ENCODE measurements at regions not wholly inside any gene's neighbourhood (a gene's known extent, or its start where the extent isn't known, plus 50 kb on each side); places are given as distances from the start of the nearest gene placed in this dataset.

DNA sequence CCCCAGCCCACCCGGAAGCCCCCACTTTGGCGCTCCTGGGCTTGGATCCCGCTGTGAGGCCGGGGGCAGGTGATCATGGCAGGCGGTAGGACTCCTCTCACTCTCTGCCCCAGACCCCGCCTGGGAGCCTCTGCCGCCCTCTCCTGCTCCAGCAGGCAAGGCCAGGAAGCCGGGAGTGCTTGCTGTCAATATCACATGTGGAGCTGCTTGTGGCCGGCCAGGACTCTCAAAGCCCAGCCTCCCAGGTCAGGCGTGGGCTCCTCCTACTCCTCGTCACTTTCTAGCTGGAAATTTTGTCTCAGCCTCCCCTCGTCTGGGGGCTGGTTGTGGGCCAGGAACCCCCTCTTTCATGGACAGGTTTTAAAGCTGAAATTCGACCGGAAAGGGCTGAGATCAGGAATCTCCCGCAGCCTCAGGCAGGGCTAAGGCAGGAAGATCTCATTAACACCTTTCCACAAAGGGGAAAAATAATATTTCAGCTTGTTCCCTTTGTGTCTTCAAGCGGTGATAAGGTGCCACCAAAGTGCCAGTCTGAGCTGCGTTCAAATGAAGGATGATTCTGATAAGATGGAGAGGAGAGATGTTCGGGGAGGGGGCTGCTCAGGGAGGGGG lies 273.6 kb upstream of the PODXL start:
- TF ChIP-seq TAF1 (IDR thresholded peaks at IDR 0.05; ENCODE audit: low read depth, low read length) = no peak
- TF ChIP-seq POLR2A (IDR thresholded peaks at IDR 0.05; ENCODE audit: low read depth, low read length) = no peak
- no peak for TF ChIP-seq SPI1 (IDR thresholded peaks at IDR 0.05; ENCODE audit: low read depth, low read length)
